HG02798 (cell line): ENCODE measurements at regions not wholly inside any gene's neighbourhood (a gene's known extent, or its start where the extent isn't known, plus 50 kb on each side); places are given as distances from the start of the nearest gene placed in this dataset.
A peak's percentile ranks its signal among the peaks of the same experiment; 100 is the strongest.

Experiments
- ATAC-seq: cut with Tn5 transposase; IDR thresholded peaks from one replicate; pipeline ENCODE4 v1.9.1; 2021; ENCODE audit warnings: mild to moderate bottlenecking; ENCODE audit not compliant: unreplicated experiment, poor library complexity

DNA sequence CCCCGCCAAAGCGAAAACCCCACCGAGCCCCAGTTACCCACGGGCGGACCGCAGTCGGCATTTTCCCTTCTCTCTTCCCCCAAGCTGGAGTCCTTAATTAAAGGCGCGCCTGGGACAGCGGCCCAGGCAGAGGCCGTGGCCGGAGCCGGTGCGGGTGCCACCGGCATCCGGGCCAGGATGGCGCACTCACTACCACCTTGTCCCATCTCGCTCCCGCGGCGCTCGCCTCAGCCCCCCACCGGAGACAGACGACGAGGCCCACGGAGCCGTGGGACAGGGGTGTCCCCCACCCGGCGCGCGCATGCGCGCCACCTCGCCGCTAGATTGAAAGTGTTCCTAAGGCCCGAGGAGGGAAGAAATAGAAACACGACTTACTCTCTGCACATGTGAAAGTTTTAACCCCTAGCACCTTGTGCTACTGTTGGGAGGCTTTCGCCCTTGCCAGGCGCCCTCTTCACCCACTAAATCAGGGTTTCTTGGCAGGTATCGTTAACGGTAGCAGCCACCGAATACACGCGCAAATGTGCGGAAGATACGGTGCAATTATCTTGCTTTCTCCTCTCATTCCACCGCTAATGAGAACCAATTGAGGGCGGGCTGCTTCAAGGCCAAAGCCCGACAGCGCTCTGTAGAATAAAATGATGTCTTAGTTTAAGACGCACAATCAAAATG is 64.3 kb upstream of the CCDC160 start:
- peak; percentile 59 for ATAC-seq

DNA sequence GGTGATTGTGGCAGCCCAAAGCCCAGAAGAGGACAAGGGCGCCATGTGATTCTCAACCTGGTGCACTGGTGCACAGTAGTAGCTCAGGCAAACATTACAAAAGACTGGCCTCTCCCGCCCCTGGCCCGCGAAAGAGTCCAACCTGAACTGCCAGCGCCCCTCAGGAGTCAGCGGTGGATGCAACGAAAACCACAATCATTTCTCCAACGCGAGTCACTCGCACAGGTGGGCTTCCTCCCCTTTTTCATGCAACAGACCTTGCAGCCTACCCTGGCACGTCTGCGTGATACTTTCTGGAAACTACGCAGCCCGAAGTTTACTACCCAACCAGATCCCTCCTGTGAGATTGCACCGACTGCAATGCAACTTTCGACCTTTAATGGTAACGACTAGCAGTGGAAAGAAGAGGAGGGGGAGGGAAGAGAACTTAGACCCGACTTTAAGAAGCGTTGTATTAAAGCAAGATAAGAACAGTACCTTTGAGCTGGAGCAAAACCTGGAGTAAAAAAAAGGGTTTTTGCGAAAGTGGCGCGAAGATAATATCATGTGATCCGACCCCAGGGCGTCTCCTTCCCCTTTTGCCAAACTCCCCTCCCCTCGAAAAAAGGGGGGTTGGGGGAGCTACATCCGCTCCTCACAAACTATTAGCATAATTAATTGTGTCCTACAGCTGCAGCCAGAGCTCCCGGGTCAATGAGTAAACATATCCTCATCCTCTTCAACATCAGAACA is 63.3 kb upstream of the CCDC160 start:
- no peak for ATAC-seq

DNA sequence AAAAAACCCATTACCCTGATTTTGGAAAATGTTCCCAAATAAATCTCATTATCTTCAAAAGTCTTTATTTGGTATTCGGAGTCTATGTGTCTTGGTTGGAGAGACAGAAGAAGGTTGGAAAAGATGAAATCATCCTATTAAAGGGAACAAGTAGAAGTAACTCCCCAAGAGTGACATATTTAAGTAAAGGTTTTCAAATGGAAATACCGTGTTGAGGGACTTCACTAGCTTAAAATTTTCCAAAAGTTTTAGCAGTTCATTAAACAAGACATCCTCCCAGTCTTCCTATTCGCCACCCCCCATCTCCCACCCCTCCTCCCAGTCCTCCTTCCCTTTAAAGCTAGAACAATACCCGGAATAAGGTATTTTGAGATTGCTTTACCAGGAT is 62.7 kb upstream of the CCDC160 start:
- no peak for ATAC-seq

DNA sequence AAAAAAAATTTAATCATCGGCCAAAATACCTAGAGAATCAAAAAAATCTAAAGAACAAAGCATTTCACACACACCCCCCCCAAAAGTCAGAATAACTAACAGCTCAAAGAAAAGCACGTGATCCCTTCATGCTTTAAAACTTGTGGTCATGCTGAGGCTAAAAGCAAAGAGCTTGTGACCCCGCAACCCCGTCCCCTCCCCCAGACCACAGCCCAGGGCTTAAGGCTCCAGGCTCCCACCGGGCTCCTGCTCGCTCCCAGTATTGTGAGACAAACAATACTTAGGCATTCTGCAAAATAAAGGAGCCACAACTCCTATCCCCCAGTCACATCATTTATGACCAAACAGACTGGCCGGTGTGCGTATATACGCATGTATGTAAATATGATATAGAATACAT is 62.1 kb upstream of the CCDC160 start:
- no peak for ATAC-seq

DNA sequence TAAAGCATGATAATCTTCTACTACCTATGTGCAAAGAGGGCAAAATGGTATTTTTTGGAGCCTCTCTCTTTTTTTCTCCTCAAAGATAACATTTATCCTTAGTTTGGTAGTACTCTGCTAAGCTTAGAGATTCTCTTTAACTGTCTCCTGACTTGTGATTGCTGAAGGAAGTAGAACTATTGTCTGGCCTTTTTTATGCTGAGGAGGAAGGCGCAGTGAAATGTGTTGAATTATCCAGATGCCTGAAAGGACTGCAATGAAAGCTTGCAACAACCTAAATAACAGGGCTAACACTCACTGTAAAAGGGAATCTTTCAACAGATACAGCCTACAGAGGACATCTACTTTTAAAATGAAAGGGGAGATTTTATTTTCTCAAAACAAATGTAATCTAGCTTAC is 59.5 kb upstream of the CCDC160 start:
- ATAC-seq = no peak

DNA sequence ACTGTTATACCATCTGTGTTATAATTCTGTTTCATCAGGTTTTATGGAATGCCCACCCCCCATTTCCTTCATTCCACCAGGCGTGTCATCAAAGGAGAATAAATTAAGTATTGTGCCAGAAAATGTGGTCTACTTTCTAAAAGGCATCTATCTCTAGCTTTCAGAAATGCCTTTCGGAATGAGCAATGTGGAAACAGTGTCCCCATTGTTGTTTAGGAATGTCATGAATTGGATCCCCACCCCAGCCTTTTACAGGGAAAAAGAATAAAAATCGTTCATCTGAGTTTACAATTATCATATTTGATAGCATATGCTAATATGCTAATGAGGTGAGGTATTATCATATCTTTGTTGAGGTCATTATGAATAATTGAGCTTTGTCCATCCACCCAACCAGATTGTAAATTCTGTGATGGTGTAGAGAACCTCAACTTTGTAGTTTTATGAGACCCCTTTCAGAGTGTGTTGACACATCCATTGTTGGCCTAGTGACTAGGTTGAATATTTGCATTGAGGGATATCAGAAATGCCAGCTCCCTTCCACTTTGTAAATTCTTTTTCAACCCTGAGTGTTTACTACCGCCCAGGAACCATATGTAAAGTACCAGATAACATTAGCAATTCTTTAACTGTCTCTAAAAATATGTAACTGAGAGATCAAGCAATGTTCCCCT is 56.2 kb upstream of the CCDC160 start:
- no peak for ATAC-seq

DNA sequence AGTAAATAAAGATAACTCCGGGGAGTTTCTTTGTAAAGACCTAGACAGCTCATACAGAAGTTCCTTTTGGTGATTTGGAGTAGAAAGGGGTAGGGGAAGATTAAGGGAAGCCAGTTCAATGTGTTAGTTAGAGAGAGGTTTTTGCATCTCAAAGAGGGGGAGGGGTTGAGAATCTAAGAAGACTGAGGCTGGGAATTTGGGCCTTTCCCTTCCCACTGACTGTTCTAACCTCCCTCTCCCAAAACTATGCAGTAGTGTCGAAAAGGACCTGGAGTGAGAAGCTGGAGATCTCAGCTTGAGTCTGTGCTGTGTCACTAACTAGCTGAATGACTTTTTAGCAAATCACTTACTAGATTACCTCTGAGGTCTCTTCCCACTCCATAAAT is 55.7 kb upstream of the CCDC160 start:
- no peak for ATAC-seq

DNA sequence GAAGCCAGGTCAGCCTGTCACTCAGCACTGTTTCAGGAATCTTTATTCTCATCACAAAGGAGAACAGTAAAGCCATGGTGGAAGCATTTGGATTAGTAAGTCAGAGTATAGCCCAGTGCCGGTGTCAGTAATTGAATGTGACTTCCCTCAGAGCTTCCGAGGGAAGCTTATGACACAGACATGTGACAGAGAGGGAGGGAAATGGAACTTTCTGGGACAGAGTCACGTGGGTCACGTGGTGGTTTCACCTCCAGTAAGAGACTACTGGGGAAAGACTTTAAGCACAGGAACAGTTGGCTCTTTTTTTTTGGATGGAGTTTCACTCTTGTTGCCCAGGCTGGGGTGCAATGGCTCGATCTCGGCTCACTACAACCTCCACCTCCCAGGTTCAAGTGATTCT is 53.3 kb upstream of the CCDC160 start:
- no peak for ATAC-seq

DNA sequence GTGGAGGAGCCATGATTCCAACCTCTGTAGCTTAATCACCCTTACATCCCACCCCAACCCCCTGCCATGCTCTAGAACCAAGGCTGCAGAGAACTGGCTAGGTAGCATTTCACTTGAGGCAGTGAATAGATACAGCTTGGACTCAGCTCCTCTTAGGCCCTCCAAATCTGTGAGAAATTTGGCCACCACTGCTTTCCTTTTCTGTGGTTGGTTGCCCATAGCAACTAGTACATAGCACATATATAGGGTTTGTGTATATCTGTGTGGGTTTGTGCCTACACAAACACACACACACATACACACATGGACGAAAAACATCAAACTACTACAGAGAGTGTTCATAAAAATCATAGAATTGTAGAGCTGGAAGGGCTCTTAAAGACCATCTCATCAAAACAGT is 52.0 kb upstream of the CCDC160 start:
- ATAC-seq = no peak

DNA sequence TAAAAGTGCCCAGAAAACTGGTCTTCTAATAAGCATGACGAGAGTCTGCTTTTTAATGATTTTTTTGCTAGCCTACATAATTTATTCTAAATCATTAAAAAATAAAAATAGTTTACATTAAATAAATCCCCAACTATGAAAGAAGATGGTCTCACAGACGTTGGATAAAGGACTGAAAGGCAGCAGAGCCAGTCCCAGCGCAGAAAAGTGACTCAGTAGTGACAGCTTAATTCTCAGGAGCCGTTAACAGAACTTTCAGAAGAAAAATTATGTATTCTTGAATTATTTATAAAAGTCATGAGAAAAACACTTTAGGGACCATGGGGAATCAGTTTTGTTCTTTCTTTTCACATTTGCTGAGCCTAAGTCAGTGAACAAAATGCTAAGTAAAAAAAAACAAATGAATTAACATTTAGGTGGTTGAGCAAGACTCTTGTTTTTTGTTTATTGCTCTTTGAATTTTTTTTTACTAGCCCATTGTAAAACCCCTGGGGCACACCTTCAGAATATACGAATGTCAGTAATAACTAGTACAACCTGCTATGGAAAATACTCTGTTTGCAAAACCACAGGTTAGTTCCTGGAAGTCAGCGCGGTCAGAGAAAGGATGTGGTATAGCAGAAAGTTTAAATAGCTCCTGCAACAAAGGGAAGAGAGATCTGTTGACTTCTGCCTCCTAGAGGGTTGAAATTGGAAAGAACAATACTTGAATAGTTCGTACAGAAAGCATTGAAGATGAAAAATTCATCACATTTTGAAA is 50.4 kb upstream of the CCDC160 start:
- ATAC-seq = no peak
